HUDEP-2 (cell line): ENCODE measurements at regions not wholly inside any gene's neighbourhood (a gene's known extent, or its start where the extent isn't known, plus 50 kb on each side); places are given as distances from the start of the nearest gene placed in this dataset.

ENCODE experiments used
- DNase-seq, 76 experiments: peaks; one replicate each; lab custom pipeline; 2025; ENCODE audit not compliant: unreplicated experiment in 76 of 76; lab: John Stamatoyannopoulos, UW

GRCh38 chr2:117693154-117693553, 121.3 kb upstream of the DDX18 start:
- DNase-seq: no peak

DNA sequence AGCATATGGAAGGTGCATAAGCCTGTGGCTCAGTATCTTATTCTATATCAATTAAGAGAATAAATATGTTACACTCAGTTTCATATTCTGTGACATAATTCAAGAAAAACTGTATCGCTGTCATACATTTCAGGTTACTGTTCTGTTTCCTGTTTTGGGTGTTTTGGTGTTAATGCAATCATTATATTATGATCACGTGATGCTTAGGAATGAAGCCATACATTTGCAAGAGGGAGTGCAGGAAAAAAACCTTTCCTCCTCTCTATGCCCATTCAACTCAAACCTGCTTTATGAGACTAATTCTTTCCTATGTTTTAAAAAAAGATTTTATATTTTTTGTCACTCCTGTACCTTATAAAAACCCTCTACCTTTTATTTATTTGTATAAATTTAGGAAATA, 120.8 kb upstream of the DDX18 start:
- no peak for DNase-seq

- no peak for DNase-seq
These were observed 116.2 kb upstream of the DDX18 start for GRCh38 chr2:117698287-117698686.

- no peak for DNase-seq
These were observed 115.7 kb upstream of the DDX18 start for GRCh38 chr2:117698819-117699218.

DNA sequence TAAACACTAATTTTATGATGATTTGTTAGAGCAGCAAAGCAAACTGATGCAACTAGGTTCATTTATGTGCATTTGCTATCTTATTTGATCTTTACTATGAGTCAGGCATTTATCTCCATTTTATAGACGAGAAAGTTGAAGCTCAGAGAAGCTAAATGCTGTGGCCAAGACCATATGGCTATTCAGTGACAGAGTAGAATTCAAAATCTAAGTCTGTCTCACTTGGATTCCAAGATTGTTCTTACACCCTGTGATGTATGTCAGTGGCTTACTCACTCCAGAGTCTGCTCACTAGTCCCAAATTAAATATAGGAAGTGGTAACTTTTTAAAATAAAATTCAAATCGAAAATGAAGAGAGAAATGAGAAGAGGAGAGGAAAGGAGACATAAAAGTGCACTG, 114.0 kb upstream of the DDX18 start:
- DNase-seq: no peak

DNA sequence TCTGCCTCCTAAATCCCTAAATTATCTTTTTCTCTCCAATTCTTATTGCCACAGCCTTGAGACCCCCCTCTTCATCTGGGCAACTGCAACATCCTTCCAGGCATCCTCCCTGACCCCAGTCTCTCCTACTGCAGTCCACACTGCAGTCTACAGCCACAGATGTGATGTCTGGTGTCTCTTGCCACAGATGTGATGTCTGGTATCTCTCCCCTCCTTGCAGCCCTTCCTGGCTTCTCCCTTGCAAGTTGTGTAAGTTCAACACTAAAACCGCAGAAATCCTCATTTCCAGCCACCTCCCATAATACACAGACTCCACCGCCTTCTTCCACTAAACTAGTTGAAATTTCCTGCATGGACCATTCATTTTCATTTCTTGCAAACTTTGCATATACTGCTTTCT, 113.1 kb upstream of the DDX18 start:
- no peak for DNase-seq

GRCh38 chr2:117702098-117702497, 112.4 kb upstream of the DDX18 start:
- DNase-seq: no peak

- no peak for DNase-seq
These were observed 110.6 kb upstream of the DDX18 start for GRCh38 chr2:117703858-117704257.

GRCh38 chr2:117704818-117705217, 109.7 kb upstream of the DDX18 start:
- DNase-seq: no peak

GRCh38 chr2:117707874-117708273, 106.6 kb upstream of the DDX18 start:
- no peak for DNase-seq

GRCh38 chr2:117712684-117713083, 101.8 kb upstream of the DDX18 start:
- DNase-seq: no peak

DNA sequence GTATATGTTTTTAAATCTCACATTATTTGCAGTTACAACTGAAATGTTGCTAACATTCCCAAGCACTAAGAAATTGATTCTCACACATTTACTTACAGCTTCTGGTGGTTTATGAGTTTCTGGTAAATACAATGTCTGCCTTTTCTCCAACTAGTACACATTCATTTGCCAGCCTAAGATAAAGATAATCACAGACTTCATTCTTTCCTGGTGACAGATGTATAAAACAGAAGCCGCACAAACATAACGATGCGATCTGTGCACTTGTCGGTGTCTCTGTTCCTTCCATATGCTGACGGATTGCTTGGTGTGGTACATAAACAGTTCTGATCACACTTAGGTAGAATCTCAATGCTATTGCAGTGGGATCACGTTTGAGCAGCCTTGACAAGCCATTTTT, 100.4 kb upstream of the DDX18 start:
- DNase-seq: no peak

DNA sequence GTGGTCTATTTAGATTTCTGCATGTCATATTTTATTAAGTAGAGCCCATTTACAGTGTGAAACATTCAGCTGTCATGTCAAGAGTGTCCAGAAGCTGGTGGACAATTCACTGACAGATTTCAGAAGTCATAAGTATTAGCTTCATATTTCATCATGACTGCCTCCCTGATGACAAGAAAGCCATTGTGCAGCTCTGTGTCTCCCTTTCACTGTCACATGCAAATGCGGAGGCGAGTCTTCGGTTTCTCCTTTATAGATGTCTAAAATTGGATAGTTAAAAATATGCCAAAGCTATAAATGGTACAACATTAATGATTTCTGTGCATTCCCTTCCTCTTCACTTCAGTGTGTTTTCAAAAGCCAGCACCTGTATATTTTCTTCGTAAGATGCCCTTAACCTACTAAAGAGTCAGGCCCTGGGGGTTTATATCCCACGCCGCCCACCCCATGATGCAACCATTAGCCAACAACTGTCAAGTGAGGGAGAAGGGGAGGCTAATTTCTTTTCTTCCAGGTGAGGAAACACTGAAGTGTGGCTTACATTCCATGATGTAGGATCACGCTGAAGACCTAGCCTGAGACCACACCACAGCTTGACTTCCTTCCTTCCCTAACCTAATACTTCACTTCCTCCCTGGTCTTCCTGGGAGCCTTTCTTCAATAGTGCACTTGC, 99.6 kb upstream of the DDX18 start:
- DNase-seq: no peak

- no peak for DNase-seq
These were observed 98.0 kb upstream of the DDX18 start for GRCh38 chr2:117716505-117716904.

DNA sequence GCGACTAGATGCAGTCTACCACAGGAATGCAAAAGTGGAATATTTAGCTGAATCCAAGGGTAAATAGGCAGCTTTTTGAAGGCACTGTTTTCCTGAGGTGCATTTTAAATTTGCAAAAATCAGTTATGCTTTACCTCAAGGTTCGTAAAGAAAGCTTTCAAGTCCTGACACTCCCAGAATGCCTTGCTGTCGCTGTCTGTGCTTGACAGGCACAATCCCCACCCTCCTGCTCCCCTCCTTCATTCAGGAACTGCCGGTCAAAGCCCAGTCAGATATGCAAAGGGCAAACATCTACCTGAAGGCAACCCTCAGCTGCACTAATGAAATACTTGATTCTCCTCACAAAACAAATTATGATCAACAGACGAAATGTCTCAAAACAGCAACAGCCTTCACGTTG, 97.4 kb upstream of the DDX18 start:
- DNase-seq: no peak

DNA sequence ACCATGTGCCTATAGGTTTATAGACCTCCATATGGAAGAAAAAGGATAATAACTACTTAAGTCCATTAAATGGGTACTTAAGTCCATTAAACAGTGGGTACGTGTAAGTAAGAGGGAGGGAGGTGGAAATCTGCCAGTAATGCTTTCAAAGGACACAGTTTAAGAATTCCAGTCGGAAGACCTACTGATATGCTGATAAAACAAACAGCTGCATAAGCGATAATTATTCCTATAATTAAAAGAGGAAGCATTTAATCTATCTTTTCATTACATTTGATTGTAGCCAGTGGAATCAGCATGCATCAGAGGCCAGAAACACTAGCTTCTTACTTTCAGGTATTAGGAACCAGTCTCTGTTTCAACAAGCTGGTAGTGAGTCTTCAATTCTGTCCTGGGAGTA, 96.4 kb upstream of the DDX18 start:
- DNase-seq: no peak

GRCh38 chr2:117720765-117721164, 93.7 kb upstream of the DDX18 start:
- DNase-seq: no peak

DNA sequence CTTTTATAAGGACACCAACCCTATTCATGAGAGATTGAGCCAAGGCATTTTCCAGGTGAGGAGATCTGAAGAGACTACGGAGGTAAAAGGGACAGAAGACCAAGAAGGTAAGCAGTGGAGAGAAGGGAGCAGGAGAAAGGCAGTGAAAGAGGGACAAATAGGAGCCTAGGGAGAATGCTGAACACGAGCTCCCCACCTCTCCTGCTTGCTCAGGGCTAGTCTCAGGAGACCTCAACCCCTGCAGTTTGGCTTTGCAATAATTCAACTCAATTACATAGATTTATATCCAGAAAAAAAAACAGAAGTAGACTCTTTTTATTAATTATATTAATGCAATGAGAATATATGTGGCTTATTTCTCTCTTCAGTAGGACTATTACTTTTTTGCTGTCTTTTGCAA, 91.0 kb upstream of the DDX18 start:
- DNase-seq: no peak

DNA sequence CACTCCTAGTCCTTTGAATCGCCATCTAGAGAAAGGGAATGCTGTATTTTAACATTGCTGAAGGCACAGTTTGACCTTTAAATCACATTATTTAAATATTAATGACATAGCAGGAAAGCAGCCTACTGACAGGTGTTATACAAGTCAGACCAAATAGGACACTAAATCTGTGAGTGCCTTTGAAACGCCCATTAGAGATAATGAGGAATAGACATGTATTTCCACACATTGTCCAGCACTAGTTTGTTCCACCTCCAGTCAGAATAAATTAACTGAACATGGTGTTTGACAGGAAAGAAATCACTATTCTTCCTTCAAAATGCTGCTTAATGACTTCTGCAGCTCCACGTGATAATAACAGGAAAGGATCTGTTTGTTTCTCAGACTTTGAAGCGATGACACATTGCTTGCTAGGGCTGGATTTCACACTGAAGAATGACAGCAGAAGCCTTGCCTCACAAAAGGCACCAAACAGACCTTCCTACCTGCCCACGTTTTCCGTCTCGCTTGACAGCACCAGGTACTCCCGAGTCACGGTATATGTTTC, 90.5 kb upstream of the DDX18 start:
- no peak for DNase-seq

DNA sequence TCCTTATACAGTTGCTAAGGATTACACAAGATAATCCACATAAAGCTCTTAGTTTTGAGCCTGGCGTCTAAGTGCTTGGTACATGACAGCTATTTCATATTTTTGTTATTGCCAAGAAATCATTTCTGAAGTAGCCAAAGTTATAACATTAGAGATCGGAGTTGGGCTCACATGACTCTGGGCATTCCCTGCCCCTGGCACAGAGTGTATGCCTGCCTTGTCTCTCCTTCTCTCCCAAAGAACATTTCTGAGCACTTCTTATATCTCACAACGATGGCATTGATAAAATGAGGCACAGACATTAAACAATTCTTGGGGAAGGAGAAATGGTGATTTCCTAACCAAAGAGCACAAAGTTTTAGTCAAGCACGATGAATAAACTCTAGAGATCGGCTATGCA, 87.7 kb upstream of the DDX18 start:
- no peak for DNase-seq

GRCh38 chr2:117737846-117738245, 76.6 kb upstream of the DDX18 start:
- no peak for DNase-seq

DNA sequence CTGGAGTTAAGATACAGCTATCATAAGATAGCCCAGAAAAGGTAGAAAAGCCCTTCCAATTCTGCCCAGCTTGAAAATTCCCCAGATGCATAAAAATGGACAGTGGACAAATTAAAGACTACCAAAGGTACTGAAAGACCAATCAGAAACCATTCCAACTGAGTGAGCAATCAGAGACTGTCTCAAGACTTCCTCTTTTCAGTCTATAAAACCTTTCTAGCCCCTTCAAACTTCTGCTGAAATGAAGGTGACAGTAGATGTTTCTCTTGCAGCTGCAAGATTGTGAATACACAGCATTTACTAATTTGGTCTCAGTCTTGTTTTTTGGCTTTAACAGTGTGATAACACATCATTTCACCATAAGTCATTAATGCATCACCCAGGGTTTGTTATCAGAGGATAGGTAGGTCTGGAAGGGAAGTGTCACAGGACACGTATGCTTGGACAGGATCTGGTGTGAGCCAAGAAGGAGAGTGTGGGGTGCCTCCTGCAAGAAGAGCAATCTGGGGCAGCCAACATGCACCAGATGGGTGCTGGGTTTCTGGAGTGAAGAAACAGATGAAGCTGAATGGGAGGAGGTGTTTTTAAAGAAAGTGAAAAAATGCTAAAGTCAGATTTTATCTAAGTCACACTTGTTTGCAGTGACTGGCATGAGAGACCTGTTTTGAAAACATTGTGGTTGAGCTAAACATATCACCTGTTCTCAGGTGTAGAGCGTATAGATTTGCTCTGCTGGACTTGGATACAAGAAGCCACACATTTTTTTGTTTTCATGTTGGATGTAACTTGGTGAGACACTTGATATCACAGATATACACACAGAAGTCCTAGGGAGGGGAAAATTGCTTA, 75.3 kb upstream of the DDX18 start:
- DNase-seq: no peak
